AG04450 (cell line): ENCODE measurements at regions not wholly inside any gene's neighbourhood (a gene's known extent, or its start where the extent isn't known, plus 50 kb on each side); places are given as distances from the start of the nearest gene placed in this dataset.

ENCODE experiments used
- CTCF ChIA-PET: fragments of 300-600, 350-600 bp; formaldehyde crosslinking; extraction: SDS; loops from one replicate; lab custom pipeline; 2022; ENCODE audit warnings: antibody characterized with exemption, inconsistent platforms; lab: Charles Lee
- POLR2A ChIA-PET: fragments of 350-600 bp; formaldehyde crosslinking; extraction: SDS; loops from one replicate; lab custom pipeline; 2021; ENCODE audit warnings: antibody characterized with exemption, inconsistent platforms; lab: Yijun Ruan, JAX
- DNase-seq: peaks from one replicate; pipeline ENCODE4 v3.0.0-alpha.2; 2011; ENCODE audit warnings: low read depth, low spot score
- H3K27ac ChIP-seq: one replicate; pipeline ENCODE4 v1.5.1; 2012; ENCODE audit warnings: low read depth, low read length, control low read depth
- H3K27me3 ChIP-seq: one replicate; pipeline ENCODE4 v1.6.0; 2012; ENCODE audit warnings: low read length; ENCODE audit not compliant: control insufficient read depth, insufficient read depth
- H3K4me3 ChIP-seq: 2 replicates; pipeline ENCODE4 v1.5.1; 2011; ENCODE audit warnings: mild to moderate bottlenecking, low read depth, low read length, control low read depth
- H3K9me3 ChIP-seq: 2 replicates; pipeline ENCODE4 v1.5.1; 2012; ENCODE audit warnings: low read length; ENCODE audit not compliant: control insufficient read depth, insufficient read depth
- TF ChIP-seq, protein P1 (sequence below): IDR thresholded peaks from 2 replicates; pipeline ENCODE4 v1.5.1; 2011; ENCODE audit warnings: low read depth, low read length, control low read depth, inconsistent platforms

DNA sequence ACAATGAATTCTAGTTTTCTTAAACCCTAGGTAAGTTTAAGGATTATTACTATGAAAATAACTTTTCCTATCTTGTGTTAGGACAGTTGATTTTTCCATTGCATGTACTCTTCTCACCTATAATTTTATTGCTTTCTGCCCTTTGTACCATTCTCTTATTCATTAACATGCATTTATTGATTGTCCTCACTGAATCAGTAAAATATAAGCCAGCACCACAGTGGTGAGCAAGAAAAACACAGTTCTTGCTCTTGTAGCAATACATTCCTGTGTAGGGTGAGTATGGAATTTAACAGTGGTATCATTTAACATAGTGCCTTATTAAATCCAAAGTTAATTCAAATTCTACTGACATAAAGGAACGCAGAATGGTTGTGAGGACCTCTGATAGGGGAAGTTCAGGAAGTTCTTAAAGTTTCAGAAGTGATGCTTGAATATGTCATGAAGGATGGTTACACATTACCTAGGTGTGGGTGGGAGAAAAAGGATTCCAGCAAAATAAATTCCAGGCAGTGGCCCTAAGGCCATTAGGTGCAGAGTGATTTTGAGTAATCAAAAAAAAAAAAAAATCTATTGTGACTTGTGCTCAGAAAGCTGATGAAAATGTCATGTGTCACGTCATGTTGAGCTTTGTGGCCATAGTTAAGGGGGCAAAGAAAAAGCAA is 104.7 kb upstream of the DSEL start:
- TF ChIP-seq, protein P1, sequence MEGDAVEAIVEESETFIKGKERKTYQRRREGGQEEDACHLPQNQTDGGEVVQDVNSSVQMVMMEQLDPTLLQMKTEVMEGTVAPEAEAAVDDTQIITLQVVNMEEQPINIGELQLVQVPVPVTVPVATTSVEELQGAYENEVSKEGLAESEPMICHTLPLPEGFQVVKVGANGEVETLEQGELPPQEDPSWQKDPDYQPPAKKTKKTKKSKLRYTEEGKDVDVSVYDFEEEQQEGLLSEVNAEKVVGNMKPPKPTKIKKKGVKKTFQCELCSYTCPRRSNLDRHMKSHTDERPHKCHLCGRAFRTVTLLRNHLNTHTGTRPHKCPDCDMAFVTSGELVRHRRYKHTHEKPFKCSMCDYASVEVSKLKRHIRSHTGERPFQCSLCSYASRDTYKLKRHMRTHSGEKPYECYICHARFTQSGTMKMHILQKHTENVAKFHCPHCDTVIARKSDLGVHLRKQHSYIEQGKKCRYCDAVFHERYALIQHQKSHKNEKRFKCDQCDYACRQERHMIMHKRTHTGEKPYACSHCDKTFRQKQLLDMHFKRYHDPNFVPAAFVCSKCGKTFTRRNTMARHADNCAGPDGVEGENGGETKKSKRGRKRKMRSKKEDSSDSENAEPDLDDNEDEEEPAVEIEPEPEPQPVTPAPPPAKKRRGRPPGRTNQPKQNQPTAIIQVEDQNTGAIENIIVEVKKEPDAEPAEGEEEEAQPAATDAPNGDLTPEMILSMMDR: no peak
- no peaks in the 10 kb centered on the region for H3K27me3 ChIP-seq
- H3K4me3 ChIP-seq: no peak overlapping the region
- ChIA-PET POLR2A (interaction anchor here (0.7 kb wide), 1 partner anchor 1066 kb away, joined by 4 read pairs; no protein-coding TSS in a partner anchor), CTCF (no interaction called here)
- no peaks in the 10 kb centered on the region for H3K9me3 ChIP-seq
- no peak overlapping the region for H3K27ac ChIP-seq
- no peak for DNase-seq

DNA sequence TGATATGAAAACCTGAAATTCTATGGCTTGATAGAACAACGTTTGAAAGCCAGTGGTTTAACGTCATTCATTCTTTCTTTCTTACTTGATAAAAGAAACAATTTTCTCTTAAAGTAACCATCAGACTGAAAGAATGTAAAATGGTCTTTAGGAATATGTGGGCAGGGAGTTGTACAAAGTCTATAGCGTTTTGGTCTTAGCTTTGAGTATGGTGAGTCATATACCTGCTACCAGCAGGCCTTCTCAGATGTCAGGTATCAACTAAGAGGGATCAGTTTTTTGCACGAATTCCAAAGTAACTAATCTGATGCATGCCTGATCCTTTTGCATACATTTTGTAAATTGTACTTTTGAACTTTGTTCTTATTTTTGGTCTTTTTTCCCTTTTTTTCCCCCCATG is 101.5 kb upstream of the DSEL start:
- TF ChIP-seq, protein P1: no peak
- H3K9me3 ChIP-seq: no peaks in the 10 kb centered on the region
- DNase-seq: no peak
- H3K4me3 ChIP-seq: no peak overlapping the region
- ChIA-PET POLR2A (no interaction called here), CTCF (no interaction called here)
- H3K27ac ChIP-seq: no peak overlapping the region
- H3K27me3 ChIP-seq: no peaks in the 10 kb centered on the region

DNA sequence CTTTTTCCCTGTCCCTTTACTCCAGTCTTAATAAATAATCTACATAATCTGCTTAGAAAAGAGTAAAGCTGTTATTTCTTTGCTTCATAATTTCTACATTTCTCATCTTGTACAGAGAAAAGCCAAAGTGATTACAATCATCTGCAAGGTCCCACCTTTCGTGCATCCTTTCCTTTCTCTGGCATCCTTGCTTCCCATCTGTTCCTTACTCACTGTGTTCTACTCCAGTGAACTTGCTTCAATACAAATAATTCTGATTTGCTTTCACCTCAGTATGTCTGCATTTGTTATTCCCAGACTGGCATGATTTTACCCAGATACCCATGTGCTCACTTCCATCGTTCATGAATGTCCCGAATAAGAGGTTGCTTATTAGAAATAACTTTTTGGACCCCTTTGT is 99.4 kb upstream of the DSEL start:
- POLR2A ChIA-PET: no interaction called here
- Histone ChIP-seq H3K9me3 (no peaks in the 10 kb centered on the region), H3K27me3 (no peaks in the 10 kb centered on the region), H3K4me3 (no peak overlapping the region), H3K27ac (no peak overlapping the region)
- CTCF ChIA-PET: no interaction called here
- TF ChIP-seq, protein P1: no peak
- DNase-seq: no peak

- H3K27me3 ChIP-seq: no peaks in the 10 kb centered on the region
- TF ChIP-seq, protein P1: no peak
- DNase-seq: no peak
- H3K9me3 ChIP-seq: no peaks in the 10 kb centered on the region
- ChIA-PET POLR2A (no interaction called here), CTCF (no interaction called here)
- no peak overlapping the region for H3K27ac ChIP-seq
- H3K4me3 ChIP-seq: no peak overlapping the region
Observed at GRCh38 chr18:67613731-67614130, 97.2 kb upstream of the DSEL start.

- H3K27me3 ChIP-seq: no peaks in the 10 kb centered on the region
- H3K4me3 ChIP-seq: no peak overlapping the region
- no peaks in the 10 kb centered on the region for H3K9me3 ChIP-seq
- ChIA-PET POLR2A (no interaction called here), CTCF (no interaction called here)
- TF ChIP-seq, protein P1: no peak
- no peak overlapping the region for H3K27ac ChIP-seq
- DNase-seq: no peak
Observed at GRCh38 chr18:67612281-67612680, 95.8 kb upstream of the DSEL start.
